HG03095 (cell line): ENCODE measurements at regions not wholly inside any gene's neighbourhood (a gene's known extent, or its start where the extent isn't known, plus 50 kb on each side); places are given as distances from the start of the nearest gene placed in this dataset.
"Not testable (repeated sequence)": the region's sequence is repeated elsewhere in the genome, so short reads cannot be mapped to it uniquely, and the experiment has no call there.

Experiments
- ATAC-seq: cut with Tn5 transposase; IDR thresholded peaks from one replicate; pipeline ENCODE4 v1.9.1; 2021; ENCODE audit warnings: moderate library complexity; ENCODE audit not compliant: unreplicated experiment

DNA sequence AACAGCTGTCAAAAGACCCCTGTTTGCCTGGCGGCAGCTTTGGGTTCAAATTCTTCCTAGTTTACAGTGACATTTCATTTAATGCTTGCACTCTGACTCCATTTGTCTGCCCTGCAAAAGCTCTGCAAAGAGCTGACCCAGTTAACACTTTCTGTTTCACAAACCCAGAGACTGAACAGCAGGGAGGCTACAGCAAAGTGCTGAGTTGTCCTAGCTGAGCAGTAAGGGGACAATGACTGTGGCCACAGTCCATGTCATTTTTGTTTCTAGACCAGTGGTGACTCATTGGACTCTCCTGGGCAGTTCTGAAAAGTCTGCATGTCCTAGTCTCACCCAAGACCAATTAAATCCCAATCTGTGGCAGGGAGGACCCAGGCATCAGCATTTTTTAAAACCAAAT, 994.8 kb upstream of the WWC1 start:
- no peak for ATAC-seq

DNA sequence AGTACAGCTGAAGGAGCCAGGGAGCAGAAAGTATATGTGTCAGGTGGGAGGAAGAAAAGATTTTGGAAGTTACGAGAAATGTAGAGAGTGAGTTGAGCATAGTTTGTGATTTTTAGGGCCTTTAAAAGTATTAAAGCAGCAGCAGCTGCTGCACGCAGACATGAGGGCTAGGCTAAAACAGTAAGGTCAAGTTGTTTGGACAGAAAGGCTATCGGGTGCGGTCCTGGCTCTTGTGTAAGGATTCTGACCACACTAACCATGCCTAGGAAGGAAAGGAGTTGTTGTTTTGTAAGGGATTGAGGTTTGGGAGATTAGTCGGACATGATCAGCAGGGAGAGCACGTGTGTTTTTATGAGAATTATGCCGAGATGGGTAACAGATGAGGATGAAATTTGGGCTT, 991.6 kb upstream of the WWC1 start:
- not testable (repeated sequence) for ATAC-seq

DNA sequence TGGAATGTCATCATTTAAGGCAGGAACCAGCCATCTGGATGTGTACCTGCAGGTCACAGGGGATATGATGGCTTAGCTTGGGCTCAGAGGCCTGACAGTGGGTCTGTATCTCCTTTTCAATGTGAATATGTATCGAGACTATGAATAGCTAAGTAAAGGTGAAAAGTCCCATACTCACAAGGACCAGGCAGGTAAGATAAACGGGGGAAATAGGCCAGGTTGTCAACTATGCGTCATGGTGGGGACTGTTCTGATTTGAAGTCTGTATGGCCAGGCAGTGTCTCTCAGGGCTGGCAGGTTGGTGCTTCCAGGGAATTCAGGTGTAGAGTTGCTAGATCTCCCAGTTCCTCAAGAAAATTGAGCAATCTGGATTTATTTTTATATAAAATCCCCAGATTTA, 987.9 kb upstream of the WWC1 start:
- no peak for ATAC-seq

DNA sequence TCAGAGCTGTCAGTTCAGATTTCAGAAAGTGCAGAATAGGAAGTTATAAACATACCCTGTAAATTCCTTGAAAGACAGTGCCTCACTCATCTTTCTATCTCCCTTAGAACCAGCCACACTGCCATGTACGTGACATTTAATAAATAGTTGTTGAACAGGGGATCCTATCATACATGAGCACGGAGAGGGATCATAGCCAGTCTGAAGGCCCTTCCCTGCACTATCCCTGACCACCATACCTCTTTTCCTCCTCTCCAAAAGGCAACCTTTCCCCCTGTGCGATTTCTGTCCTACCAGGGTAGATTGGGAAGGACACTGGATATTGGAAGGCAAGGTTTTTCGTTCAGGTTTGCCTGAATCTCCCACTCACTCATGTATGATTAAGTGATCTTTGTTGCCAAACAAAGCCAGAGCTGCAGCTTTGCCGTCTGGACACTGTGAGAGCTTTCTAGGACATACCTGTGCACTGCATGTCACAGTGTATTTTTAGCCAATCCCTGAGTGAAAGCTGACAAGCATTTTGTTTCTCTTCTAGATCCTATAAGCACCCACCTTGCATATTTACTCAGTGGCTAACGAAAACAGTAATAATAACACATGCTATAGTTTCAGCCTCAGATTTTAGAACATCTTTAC, 986.5 kb upstream of the WWC1 start:
- no peak for ATAC-seq

DNA sequence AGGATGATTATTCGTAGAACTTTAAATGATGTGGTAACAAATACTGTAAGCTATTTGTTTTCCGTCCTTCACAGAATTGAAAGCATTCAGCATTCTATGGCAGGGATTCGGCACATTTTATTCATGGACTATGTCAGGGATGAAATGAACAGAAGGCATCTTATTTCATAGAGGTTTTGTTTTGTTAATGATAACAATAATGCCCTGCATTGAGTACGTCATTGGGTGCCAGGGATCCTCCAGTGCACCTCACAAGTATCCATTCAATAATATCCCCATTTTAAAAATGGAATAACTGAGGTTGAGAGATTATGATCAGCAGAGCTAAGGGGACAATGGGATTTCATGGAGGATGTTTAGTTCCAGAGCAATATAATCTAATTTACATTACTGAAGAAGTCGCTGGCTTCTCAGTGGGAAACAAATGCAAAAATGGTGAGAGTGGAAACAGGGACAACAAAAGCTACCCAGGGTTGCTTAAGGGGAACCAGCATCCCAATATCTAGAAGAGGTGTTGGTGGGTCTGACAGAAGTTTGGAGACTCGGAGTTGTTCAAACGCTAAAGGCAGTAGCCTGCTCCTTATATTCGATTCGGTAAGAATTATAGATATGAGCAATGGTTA, 985.7 kb upstream of the WWC1 start:
- no peak for ATAC-seq

DNA sequence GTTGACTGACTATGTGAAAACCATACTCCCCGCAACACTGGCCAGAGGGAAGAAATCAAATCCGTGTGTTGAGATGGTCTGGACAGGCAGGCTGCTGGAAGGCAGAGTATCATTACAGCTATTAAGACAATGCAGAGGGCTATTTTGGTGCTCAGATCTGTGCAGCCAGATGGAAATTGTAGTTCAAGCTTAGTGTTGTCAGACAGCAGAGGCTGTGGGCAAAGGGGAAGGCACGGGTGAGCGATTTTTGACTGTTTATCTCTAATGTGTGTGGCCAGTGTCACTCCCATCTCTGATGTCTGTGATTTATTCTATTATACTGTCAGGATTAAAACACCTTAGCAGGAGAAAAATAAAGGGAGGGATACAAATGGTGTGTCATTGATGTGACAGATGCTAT, 984.4 kb upstream of the WWC1 start:
- ATAC-seq, result no peak

DNA sequence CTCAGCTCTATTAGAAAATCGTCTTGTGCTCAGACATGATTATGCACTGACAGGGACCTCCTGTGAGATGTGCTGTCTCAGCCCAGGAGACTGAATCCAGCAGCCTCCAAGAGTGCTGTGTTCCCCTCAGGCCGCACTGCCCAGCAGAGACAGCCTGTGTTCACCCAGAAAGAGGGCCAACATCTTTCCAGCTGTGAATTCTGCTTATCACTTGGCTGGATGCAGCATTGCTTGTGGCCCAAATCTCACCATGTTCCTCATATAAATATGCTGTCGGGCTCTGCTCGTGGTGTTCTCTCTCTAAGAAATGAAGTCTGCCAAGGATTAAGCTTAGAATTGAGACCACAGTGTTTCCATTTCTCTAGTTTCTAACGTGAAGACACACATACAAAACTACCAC, 983.0 kb upstream of the WWC1 start:
- no peak for ATAC-seq

DNA sequence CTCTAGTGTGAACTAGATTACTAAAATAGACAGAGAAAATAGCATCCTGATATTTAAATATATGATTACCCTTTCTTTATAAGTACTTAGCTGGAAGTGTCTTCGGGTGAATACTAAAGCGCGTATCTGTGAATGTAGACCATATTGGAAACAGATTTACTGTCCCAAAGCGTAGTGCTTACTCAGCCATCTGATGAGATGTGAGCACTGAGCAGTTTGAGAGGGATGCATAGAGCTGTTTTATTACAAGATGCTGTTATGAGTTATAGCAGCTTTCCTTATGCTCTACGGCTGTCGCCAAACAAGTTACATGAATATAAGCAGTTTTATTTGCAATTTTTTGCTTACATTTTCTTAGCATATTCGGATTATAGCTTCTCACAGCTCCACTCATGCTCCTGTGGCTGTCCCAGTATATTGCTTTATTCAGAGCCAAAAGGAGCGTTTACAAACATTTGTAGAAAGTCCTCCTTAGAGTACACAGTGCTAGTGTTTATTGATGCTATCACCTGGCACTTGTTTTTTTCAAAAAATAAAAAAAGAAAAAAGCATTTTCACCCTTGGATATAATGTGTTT, 981.4 kb upstream of the WWC1 start:
- ATAC-seq, result no peak

DNA sequence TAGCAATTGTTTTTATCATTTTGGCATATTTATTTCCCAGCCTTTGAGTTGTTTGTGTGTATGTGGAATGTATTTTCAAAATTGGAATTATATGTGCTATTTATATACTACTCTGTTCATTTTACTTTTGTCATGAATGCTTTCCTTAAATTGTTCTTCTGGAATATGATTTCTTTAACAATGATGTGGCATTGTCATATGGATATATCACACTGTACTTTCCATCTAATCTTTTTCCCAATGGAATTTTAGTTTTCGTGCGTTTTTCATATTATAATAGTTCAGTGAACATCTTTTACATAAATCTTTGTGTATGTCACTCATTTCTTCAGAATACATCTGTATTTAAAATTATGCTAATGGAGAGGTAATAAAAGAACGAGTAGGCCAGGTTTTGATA, 980.1 kb upstream of the WWC1 start:
- ATAC-seq, result no peak

DNA sequence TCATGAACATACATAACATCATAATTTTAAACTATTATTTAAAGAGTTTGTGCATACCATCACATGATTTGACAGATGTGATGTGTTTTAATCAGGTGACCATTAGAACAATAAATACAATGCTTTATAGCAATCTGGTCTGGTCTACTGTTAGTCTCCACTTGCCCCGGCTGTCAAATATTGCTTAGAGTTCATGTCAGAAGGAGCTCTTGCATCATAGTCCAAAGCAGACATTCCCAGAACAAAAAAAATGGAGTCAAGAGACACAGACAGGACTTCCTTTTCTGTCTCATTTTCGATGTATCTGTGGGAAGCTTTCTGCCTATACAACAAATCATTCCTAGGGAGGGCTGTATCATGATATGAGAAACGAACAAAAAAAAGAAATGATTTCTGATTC, 979.2 kb upstream of the WWC1 start:
- no peak for ATAC-seq

DNA sequence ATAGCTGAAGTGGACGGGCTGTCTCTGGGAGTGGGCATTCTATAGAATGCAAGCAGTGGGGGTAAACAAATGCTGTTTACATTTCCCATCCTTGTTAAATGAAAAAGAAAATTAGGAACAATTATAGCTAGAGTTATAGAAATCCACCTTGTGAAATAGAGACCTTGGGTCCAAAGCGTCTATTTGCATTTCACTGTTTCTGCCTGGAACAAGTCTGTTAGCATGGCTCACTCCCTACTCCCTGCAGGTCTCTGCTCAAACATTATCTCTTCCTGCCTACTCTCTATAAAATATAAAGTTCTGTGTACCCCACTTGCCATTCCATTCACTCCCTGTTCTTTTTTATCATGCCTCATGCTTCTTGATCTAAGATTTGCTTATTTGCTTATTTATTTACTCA, 975.7 kb upstream of the WWC1 start:
- no peak for ATAC-seq

DNA sequence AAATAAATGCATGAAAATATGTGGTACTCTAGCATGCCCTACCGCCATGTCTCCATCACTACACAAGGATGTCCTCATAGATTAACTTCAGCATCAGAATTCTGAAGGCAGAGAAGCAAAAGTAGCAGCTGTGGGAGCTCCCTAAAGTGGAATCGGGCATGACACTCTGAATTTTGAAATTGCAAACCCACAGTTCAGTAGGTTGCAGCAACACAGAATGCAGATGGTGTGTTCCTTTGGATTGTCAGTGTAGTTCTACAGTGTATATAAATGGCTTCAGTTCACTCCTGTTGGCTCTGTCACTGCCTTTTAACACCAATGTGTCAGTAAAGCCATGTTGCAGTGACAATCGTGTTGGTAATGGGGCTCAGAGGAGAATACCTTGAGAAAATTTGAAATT, 973.6 kb upstream of the WWC1 start:
- no peak for ATAC-seq

DNA sequence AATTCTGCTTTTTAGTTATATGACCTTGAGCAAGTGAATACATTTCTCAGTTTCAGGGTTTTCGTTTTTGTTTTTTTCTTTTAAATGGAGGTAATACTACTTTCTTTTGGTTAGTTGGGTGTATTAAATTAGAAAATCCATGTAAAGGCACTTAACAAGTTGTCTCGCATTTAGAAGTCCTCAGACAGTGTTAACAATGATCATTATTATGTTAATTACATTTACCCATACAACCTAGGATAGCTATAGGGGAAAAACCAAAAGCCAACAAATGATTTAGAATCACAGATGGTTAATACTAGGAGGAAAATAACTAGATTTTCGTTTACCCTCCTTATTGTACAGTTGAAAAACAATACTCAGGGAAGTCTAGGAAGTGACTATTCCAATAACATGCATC, 972.2 kb upstream of the WWC1 start:
- ATAC-seq, result no peak

DNA sequence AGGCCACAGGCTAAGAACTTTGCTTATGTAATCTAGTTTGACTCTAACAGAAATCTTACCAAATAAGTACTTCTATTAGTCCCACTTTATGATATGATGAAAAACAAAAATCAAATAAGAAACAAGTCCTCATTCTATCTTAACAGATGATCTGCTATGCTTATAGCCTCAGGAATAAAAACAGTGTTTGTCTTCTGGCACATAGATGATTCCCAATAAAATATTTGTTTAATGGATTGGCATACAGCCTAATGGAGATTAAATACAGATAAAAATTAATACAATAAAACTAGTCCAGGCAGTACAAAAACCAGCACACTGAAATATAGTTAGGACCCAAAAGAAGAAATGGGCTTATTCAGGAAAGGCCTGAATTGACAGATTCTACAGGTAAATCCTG, 971.4 kb upstream of the WWC1 start:
- ATAC-seq, result no peak

DNA sequence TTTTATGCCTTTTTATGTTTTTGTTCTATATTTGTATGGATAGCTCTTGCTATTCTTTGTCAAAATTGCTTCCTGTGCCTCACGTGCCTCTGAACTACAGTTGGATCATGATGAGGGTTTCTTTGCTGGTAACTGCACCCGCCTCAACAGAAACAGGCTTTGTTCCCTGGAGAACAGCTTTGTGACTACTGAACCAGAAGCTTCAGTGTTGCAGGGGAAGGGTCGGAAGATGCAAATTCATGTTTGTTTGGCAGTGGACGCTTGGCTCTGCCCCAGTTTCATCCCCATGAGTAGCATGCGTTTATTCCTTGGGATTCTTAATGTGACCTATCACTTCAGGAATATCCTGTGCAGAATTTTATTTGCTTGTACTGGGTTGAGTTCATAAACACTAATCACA, 959.1 kb upstream of the WWC1 start:
- no peak for ATAC-seq

DNA sequence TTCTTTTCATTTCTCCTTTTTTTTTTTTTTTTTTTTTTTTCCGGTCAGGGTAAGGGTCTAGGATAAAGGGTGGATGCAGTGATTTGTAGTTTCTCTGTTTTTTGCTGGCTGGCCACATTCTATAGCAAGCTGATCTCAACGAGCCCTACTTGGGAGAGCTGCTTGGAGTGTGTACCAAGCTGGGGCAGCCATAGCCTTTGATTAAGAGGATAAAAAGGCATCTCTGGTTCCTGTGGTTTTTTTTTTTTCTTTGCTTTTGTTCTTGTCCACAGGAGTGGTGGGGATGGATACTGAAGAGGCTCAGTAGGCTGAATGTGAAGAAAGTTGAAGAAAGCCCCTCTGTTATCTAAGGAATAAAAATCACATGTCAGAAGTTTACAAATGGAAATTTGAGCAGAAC, 955.3 kb upstream of the WWC1 start:
- ATAC-seq, result no peak

DNA sequence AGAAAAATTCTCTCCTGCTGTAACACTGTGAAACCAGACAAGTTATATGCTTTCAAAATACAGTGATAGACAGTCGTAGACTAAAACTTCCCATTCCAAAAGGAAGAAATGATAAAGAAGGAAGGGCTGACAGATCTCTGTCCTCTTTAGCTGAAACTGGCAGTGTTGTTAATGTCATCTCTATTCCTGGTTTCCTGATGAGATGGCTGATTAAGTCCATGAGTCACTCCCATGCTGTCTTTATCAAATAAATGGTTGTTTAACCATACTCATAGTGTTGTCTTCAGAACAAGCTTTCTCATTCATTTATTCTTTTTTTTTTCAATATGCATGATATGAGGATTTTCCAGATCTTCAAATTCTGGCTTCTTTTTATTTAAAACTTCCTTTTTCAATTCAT, 952.2 kb upstream of the WWC1 start:
- ATAC-seq, result no peak

DNA sequence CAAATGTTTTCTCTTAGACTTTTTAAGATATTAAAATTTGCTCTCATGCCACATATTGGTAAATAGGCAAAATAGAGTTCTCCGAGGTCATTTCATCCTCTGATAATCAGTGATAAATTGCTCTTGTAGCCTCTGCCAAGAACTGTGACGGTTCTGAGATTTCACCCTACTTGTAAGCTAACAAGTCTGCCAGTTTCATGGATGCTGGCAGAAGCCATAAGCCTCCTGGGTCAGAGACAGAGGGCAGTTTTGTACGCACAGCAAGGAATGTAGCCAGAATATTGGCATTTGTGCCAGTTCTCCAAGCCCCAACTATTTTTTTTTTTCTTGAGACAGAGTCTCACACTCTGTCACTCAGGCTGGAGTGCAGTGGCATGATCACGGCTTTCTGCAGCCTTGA, 945.0 kb upstream of the WWC1 start:
- ATAC-seq, result no peak

DNA sequence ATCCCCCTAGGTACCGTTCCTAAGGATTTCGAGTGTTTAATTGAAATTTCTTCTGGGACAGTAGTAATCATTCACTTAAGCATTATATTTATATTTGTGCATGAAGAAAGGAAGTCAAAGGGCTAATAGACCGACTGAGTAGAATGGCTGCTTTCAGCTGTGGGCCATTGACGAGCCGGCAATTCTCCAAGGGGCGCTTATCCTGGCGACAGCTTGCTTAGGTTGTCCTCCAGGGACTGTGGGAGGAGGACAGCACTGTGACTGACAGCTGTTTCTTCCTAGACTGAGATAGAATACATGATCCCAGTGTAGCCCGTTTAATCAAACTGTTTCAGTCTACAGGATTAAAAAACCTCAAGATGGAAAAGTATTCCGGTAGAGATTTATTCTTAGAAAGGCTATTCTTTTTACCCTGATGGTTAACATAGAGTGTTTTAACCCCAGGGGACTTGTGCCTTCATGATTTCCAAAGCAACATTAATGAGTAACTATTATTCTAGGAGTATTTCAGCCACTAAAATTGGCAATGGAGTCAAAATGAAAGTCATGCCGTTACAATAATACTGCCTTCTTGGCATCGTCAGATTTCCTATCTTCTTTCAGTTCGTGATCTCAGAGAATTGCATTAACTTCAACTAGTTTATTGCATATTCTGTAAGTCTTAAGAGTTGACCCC, 943.1 kb upstream of the WWC1 start:
- no peak for ATAC-seq

DNA sequence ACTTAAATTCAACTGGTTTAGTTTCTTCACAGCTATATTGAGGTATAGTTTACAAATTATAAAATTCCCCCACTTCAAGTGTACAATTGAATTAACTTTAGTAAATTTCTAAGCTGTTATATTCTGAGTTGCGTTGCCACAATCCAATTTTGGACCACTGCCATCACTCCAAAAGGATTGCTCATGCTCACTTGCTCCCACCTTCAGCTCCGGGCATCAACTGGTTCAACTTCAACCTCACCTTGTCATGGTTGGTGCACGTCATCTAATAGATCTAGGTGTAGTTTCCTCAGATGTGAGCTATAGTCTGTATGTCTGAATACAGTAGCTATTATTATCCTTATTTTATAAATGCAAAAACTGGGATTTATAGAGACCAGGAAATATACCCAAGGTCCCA, 942.5 kb upstream of the WWC1 start:
- no peak for ATAC-seq

DNA sequence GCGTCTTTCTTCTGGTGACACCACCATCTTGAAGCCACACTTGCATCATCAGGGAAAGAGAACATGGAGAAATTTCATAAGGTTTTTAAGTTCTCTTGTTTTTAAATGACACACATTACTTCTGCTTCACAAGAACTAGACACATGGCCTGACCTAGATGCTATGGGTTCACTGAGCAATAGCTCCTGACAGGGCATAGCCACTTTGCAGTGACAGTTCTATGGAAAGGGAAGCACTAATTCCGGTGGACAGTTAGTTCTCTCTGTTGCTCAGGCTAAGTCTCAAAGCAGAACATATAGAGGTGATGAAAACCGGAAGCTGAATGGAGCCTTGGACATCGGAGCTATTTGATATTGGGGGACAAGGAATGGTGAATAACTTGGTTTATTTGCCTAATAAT, 940.1 kb upstream of the WWC1 start:
- ATAC-seq, result no peak

DNA sequence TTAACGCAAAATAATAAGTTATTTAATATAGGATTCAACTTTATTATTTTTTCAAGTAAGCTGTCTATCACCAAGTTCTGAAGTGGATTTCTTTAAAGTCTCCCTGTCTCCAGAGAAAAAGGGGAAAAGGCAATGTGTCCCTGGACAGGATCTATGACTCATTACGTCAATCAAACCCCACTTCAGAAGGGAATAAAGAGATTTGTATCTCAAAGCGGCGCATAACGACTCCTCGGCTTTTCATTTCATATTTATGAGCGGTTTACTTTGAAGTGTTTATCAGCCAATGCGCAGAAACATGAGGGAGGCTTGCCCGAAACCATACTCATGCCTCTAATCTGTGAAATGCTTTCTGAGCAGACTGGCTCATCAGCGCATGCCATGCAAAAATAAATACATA, 938.6 kb upstream of the WWC1 start:
- ATAC-seq, result no peak
